ENCODE measurements at regions not wholly inside any gene's neighbourhood (a gene's known extent, or its start where the extent isn't known, plus 50 kb on each side); places are given as distances from the start of the nearest gene placed in this dataset.

GRCh38 chr19:34601071-34601470 lies 75.9 kb downstream of the SCGB2B2 start:
- TF ChIP-seq POLR2AphosphoS5 (IDR thresholded peaks at IDR 0.05) (no peak), POLR2A (IDR thresholded peaks at IDR 0.05) (no peak)
